PFSK-1 (cell line): ENCODE measurements at regions not wholly inside any gene's neighbourhood (a gene's known extent, or its start where the extent isn't known, plus 50 kb on each side); places are given as distances from the start of the nearest gene placed in this dataset.

Experiments used
- FOXP2 ChIP-seq: optimal IDR thresholded peaks from 2 replicates; pipeline ENCODE3; 2011; ENCODE audit warnings: borderline replicate concordance, control low read depth, inconsistent platforms; ENCODE audit not compliant: insufficient read depth; ENCODE audit errors: extremely low read length, extremely low read depth
- POLR2AphosphoS5 ChIP-seq: IDR thresholded peaks from 2 replicates; pipeline ENCODE4 v1.6.1; 2012; ENCODE audit warnings: low read depth, mild to moderate bottlenecking, control low read depth, low read length, moderate library complexity
- SIN3A ChIP-seq: IDR thresholded peaks from 2 replicates; pipeline ENCODE4 v1.6.1; 2012; ENCODE audit warnings: mild to moderate bottlenecking, low read length, moderate library complexity, borderline replicate concordance; ENCODE audit not compliant: insufficient read depth
- TAF1 ChIP-seq: IDR thresholded peaks from 2 replicates; pipeline ENCODE4 v1.6.1; 2012; ENCODE audit warnings: low read length, control low read depth, borderline replicate concordance; ENCODE audit not compliant: insufficient read depth
- TF ChIP-seq, protein P1 (sequence below), 2 experiments: IDR thresholded peaks; 2 replicates each; pipeline versions ENCODE4 v1.6.1 to v1.8.0; 2011 to 2012; ENCODE audit warnings: low read depth in 2 of 2, low read length in 2 of 2, control low read depth in 1 of 2, inconsistent platforms in 1 of 2, mild to moderate bottlenecking in 1 of 2, moderate library complexity in 1 of 2; ENCODE audit not compliant: insufficient read depth in 1 of 2

DNA sequence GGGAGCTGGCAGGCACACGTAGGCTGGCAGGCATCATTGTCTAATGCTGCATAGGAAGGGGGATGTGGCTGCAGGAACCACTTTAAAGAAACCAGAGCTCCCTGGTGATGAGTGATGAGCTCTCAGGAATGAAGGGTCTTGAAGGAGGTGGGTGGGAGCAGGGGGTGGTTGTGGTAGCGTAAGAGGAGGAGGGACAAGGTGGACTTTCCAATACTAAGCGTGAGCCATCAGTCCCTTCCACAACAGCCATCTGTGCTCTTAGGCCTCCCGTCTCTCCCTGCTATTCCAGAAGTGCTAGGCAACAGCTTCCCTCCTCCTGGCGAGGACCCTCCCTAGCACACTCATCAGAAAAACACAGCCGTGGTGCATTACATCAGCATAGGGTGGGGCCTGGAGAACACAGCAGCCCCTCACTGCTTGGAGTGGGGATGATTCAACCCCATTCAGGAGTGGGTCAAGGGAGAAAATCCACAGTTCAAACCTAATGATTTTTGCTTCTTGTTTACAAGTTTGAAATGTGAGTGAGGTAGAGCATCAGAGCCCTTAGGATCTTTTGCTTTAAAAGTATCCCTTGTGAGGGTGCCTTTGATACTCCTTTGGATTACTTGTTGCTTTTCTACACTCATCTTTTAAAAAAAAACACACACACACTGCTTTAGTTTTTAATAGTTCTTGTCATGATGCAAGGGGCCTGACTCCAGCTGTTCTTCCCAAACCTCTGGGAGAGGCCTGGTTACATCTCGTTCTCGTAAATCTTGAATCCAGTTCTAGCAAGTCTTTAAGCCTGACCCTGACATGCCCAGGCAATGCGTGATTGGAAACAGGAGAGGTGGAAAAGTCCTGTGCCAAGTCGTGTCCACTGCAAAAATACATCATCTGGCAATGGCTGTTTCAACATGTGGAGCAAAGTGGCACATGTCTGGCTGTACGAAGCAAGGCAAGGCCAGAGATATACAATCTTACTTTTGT lies 356.4 kb upstream of the DDHD1 start:
- TF ChIP-seq, protein P1, sequence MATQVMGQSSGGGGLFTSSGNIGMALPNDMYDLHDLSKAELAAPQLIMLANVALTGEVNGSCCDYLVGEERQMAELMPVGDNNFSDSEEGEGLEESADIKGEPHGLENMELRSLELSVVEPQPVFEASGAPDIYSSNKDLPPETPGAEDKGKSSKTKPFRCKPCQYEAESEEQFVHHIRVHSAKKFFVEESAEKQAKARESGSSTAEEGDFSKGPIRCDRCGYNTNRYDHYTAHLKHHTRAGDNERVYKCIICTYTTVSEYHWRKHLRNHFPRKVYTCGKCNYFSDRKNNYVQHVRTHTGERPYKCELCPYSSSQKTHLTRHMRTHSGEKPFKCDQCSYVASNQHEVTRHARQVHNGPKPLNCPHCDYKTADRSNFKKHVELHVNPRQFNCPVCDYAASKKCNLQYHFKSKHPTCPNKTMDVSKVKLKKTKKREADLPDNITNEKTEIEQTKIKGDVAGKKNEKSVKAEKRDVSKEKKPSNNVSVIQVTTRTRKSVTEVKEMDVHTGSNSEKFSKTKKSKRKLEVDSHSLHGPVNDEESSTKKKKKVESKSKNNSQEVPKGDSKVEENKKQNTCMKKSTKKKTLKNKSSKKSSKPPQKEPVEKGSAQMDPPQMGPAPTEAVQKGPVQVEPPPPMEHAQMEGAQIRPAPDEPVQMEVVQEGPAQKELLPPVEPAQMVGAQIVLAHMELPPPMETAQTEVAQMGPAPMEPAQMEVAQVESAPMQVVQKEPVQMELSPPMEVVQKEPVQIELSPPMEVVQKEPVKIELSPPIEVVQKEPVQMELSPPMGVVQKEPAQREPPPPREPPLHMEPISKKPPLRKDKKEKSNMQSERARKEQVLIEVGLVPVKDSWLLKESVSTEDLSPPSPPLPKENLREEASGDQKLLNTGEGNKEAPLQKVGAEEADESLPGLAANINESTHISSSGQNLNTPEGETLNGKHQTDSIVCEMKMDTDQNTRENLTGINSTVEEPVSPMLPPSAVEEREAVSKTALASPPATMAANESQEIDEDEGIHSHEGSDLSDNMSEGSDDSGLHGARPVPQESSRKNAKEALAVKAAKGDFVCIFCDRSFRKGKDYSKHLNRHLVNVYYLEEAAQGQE (IDR thresholded peaks at IDR 0.05; ENCODE audit: insufficient read depth in 1 of 2, low read depth in 2 of 2, low read length in 2 of 2) = no peak
- TF ChIP-seq POLR2AphosphoS5 (no peak), TAF1 (no peak), SIN3A (no peak), FOXP2 (no peak)
